Middle frontal gyrus (tissue), 1 donor: ENCODE measurements at regions not wholly inside any gene's neighbourhood (a gene's known extent, or its start where the extent isn't known, plus 50 kb on each side); places are given as distances from the start of the nearest gene placed in this dataset.

ENCODE experiments used
- DNase-seq: peaks from one replicate; pipeline ENCODE4 v3.0.0-alpha.2; 2015; ENCODE audit warnings: low spot score; ENCODE audit errors: extremely low spot score

- no peak for DNase-seq
Measured at GRCh38 chr12:84807249-84807648, 105.3 kb downstream of the SLC6A15 start.

- DNase-seq: no peak
Measured at GRCh38 chr12:84805474-84805858, 107.1 kb downstream of the SLC6A15 start.

- DNase-seq: no peak
Measured at GRCh38 chr12:84804691-84805473, 107.7 kb downstream of the SLC6A15 start.

GRCh38 chr12:84803661-84804060 lies 108.9 kb downstream of the SLC6A15 start:
- no peak for DNase-seq

GRCh38 chr12:84802161-84802560 lies 110.4 kb downstream of the SLC6A15 start:
- no peak for DNase-seq

GRCh38 chr12:84793558-84794367 lies 118.8 kb downstream of the SLC6A15 start:
- no peak for DNase-seq

- no peak for DNase-seq
Measured at GRCh38 chr12:84791444-84791843, 121.2 kb downstream of the SLC6A15 start.

GRCh38 chr12:84789184-84789583 lies 123.4 kb downstream of the SLC6A15 start:
- DNase-seq: no peak

GRCh38 chr12:84787253-84787652 lies 125.3 kb downstream of the SLC6A15 start:
- DNase-seq: no peak

- DNase-seq: no peak
Measured at GRCh38 chr12:84786622-84787021, 126.0 kb downstream of the SLC6A15 start.

GRCh38 chr12:84785951-84786350 lies 126.6 kb downstream of the SLC6A15 start:
- no peak for DNase-seq

- DNase-seq: no peak
Measured at GRCh38 chr12:84785281-84785680, 127.3 kb downstream of the SLC6A15 start.

- no peak for DNase-seq
Measured at GRCh38 chr12:84779169-84779568, 133.4 kb downstream of the SLC6A15 start.

- no peak for DNase-seq
Measured at GRCh38 chr12:84772281-84772680, 140.3 kb downstream of the SLC6A15 start.

GRCh38 chr12:84767079-84767478 lies 145.5 kb downstream of the SLC6A15 start:
- no peak for DNase-seq

- no peak for DNase-seq
Measured at GRCh38 chr12:84766375-84766774, 146.2 kb downstream of the SLC6A15 start.

GRCh38 chr12:84764001-84764400 lies 148.6 kb downstream of the SLC6A15 start:
- DNase-seq: no peak

- DNase-seq: no peak
Measured at GRCh38 chr12:84763107-84763506, 149.5 kb downstream of the SLC6A15 start.

- DNase-seq: no peak
Measured at GRCh38 chr12:84760091-84760865, 152.3 kb downstream of the SLC6A15 start.

- DNase-seq: no peak
Measured at GRCh38 chr12:84757978-84758377, 154.6 kb downstream of the SLC6A15 start.

GRCh38 chr12:84756961-84757360 lies 155.6 kb downstream of the SLC6A15 start:
- DNase-seq: no peak

GRCh38 chr12:84745127-84745526 lies 167.5 kb downstream of the SLC6A15 start:
- DNase-seq: no peak
